Astrocyte of the spinal cord (primary cell): ENCODE measurements at regions not wholly inside any gene's neighbourhood (a gene's known extent, or its start where the extent isn't known, plus 50 kb on each side); places are given as distances from the start of the nearest gene placed in this dataset.

Experiments used
- DNase-seq: peaks from one replicate; pipeline ENCODE4 v3.0.0; 2011; ENCODE audit warnings: low read depth, low spot score
- H3K4me3 ChIP-seq: 2 replicates; pipeline ENCODE4 v1.5.1; 2011; ENCODE audit warnings: low read depth, mild to moderate bottlenecking, low read length, moderate library complexity
- CTCF ChIP-seq: IDR thresholded peaks from 2 replicates; pipeline ENCODE4 v1.5.1; 2012; ENCODE audit warnings: low read depth, mild to moderate bottlenecking, low read length, inconsistent platforms
- in situ Hi-C: cut with HindIII; loops from 2 replicates; pipeline ENCODE4 v1.10.0; 2017; ENCODE audit warnings: low sequenced_read_pairs

- no peak for TF ChIP-seq CTCF
- DNase-seq, result no peak
- in situ Hi-C loops, result no loop called here
- H3K4me3 ChIP-seq, result no peak overlapping the region
These were observed 404.3 kb downstream of the BCL11A start for GRCh38 chr2:60149176-60149575.

- in situ Hi-C loops, result no loop called here
- no peak for DNase-seq
- no peak overlapping the region for H3K4me3 ChIP-seq
- no peak for TF ChIP-seq CTCF
These were observed 404.7 kb downstream of the BCL11A start for GRCh38 chr2:60148716-60149115.

GRCh38 chr2:60140185-60140584 is 413.3 kb downstream of the BCL11A start:
- no peak for DNase-seq
- no peak for TF ChIP-seq CTCF

GRCh38 chr2:60136913-60137312 is 416.5 kb downstream of the BCL11A start:
- no peak for DNase-seq
- TF ChIP-seq CTCF, result no peak
- no peak overlapping the region for H3K4me3 ChIP-seq
- in situ Hi-C loops, result no loop called here

More at GRCh38 chr2:60140185-60140584, 413.3 kb downstream of the BCL11A start:
- no peak overlapping the region for H3K4me3 ChIP-seq
- in situ Hi-C loops, result no loop called here

GRCh38 chr2:60127191-60127590 is 426.3 kb downstream of the BCL11A start:
- in situ Hi-C loops, result no loop called here
- H3K4me3 ChIP-seq, result no peak overlapping the region
- no peak for DNase-seq
- no peak for TF ChIP-seq CTCF

GRCh38 chr2:60125611-60126426 is 427.6 kb downstream of the BCL11A start:
- H3K4me3 ChIP-seq, result no peak overlapping the region
- in situ Hi-C loops, result no loop called here
- DNase-seq, result no peak
- no peak for TF ChIP-seq CTCF
